ENCODE measurements at regions not wholly inside any gene's neighbourhood (a gene's known extent, or its start where the extent isn't known, plus 50 kb on each side); places are given as distances from the start of the nearest gene placed in this dataset.

DNA sequence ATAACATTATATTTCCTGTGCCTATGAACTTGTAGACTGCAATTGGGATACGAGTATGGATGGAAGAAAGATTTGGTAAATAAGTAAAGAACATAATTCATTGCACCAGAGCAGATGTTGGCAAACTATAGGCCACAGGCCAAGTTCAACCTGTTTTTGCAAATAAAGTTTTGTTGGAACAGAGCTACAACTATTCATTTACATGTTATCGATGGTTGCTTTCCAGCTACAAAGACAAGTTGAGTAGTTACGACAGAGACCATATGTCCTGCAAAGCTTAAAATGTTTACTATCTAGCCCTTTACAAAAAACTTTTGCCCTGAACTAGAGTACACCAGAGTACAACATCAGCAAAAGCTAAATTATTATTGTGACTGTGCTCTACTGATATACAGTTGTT is 169.1 kb upstream of the DMAC1 start:
- TF ChIP-seq RFX5 (IDR thresholded peaks at IDR 0.05; ENCODE audit: borderline replicate concordance, low read depth, low read length): no peak
- TF ChIP-seq SRF (IDR thresholded peaks at IDR 0.05; ENCODE audit: low read depth, low read length): no peak
- TF ChIP-seq POLR2AphosphoS5 (IDR thresholded peaks at IDR 0.05; ENCODE audit: low read depth, low read length): no peak
- no peak for TF ChIP-seq CEBPB (IDR thresholded peaks at IDR 0.05; ENCODE audit: low read depth, low read length)
- TF ChIP-seq ZNF274 (IDR thresholded peaks at IDR 0.05; ENCODE audit: borderline replicate concordance, extremely low read depth, low read length): no peak
- TF ChIP-seq CREB1 (IDR thresholded peaks at IDR 0.05): no peak
- no peak for TF ChIP-seq NRF1 (IDR thresholded peaks at IDR 0.05; ENCODE audit: low read depth, low read length)
- TF ChIP-seq, protein P1, sequence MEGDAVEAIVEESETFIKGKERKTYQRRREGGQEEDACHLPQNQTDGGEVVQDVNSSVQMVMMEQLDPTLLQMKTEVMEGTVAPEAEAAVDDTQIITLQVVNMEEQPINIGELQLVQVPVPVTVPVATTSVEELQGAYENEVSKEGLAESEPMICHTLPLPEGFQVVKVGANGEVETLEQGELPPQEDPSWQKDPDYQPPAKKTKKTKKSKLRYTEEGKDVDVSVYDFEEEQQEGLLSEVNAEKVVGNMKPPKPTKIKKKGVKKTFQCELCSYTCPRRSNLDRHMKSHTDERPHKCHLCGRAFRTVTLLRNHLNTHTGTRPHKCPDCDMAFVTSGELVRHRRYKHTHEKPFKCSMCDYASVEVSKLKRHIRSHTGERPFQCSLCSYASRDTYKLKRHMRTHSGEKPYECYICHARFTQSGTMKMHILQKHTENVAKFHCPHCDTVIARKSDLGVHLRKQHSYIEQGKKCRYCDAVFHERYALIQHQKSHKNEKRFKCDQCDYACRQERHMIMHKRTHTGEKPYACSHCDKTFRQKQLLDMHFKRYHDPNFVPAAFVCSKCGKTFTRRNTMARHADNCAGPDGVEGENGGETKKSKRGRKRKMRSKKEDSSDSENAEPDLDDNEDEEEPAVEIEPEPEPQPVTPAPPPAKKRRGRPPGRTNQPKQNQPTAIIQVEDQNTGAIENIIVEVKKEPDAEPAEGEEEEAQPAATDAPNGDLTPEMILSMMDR (IDR thresholded peaks at IDR 0.05; ENCODE audit: control extremely low read depth in 1 of 3, insufficient read depth in 1 of 3, low read depth in 1 of 3, low read length in 3 of 3): no peak
- TF ChIP-seq POLR2A (IDR thresholded peaks at IDR 0.05; ENCODE audit: control extremely low read depth in 1 of 2, low read depth in 2 of 2, low read length in 2 of 2): no peak
- TF ChIP-seq CHD2 (IDR thresholded peaks at IDR 0.05; ENCODE audit: low read length): no peak
- TF ChIP-seq JUND (IDR thresholded peaks at IDR 0.05; ENCODE audit: low read length): no peak
- no peak for TF ChIP-seq EP300 (IDR thresholded peaks at IDR 0.05; ENCODE audit: borderline replicate concordance in 1 of 2, low read depth in 2 of 2, low read length in 2 of 2)
- TF ChIP-seq RXRA (IDR thresholded peaks at IDR 0.05; ENCODE audit: insufficient read depth, low read depth, low read length): no peak
- no peak for TF ChIP-seq JUN (IDR thresholded peaks at IDR 0.05; ENCODE audit: low read depth, low read length)
